GM12891 (cell line): ENCODE measurements at regions not wholly inside any gene's neighbourhood (a gene's known extent, or its start where the extent isn't known, plus 50 kb on each side); places are given as distances from the start of the nearest gene placed in this dataset.

Experiments
- POLR2A ChIP-seq: IDR thresholded peaks from 2 replicates; pipeline ENCODE4 v1.6.1; 2011; ENCODE audit warnings: low read depth, low read length, control low read depth
- POLR2AphosphoS5 ChIP-seq: IDR thresholded peaks from 2 replicates; pipeline ENCODE4 v1.6.1; 2011; ENCODE audit warnings: low read depth, low read length, control low read depth
- SPI1 ChIP-seq: IDR thresholded peaks from 2 replicates; pipeline ENCODE4 v1.6.1; 2011; ENCODE audit warnings: low read depth, low read length, control low read depth
- TAF1 ChIP-seq: IDR thresholded peaks from 2 replicates; pipeline ENCODE4 v1.6.1; 2011; ENCODE audit warnings: low read depth, low read length, control low read depth

DNA sequence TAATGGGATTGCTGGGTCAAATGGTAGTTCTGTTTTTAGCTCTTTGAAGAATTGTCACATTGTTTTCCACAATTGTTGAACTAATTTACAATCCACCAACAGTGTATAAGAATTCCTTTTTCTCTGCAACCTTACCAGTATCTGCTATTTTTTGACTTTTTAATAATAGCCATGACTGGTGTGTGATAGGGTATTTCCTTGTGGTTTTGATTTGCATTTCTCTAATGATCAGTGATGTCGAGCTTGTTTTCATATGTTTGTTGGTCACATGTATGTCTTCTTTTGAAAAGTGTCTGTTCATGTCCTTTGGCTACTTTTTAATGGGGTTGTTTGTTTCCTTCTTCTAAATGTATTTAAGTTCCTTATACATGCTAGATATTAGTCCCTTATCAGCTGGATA lies 322.3 kb downstream of the CDH2 start:
- TF ChIP-seq POLR2AphosphoS5 (no peak), SPI1 (no peak), POLR2A (no peak), TAF1 (no peak)
